Right hindlimb (tissue), 1 donor: ENCODE measurements at regions not wholly inside any gene's neighbourhood (a gene's known extent, or its start where the extent isn't known, plus 50 kb on each side); places are given as distances from the start of the nearest gene placed in this dataset.
"Not testable (repeated sequence)": the region's sequence is repeated elsewhere in the genome, so short reads cannot be mapped to it uniquely, and the experiment has no call there.

Experiments used
- DNase-seq: peaks from one replicate; pipeline ENCODE4 v3.0.0-alpha.2; 2018

DNA sequence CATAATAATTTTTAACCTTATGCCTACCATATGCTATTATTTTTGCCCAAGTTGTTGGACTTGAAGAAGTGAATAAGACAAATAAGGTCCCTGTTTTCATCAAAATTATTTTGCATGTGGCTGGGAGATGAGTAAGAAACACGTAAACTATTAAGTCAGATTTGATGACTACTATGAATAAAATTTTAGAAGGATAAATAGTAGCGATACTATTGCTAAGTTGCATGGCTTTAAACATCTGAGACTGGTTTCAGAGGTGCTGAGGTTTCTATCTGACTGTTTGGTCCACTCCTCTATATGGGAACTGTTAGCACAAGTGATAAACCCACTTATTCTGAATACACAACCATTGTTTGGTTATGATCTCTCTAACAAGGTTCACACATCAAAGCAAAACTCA lies 674.3 kb upstream of the MDGA2 start:
- DNase-seq = no peak

DNA sequence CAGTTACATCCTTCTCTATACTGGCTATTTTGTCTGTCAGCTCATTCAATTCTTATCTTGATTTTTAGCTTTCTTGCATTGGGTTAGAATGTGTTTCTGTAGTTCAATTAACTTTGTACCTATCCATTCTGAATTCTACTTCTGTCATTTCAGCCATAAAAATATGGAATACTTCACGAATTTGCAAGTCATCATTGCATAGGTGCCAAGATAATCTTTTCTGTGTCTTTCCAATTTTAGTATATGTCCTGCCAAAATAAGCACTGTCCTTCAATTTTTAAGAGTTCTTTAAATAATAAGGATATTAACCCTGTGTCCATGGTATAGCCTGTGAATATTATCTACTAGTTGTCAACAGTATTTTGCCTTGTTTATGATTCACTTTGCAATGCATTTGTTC lies 665.7 kb upstream of the MDGA2 start:
- no peak for DNase-seq

DNA sequence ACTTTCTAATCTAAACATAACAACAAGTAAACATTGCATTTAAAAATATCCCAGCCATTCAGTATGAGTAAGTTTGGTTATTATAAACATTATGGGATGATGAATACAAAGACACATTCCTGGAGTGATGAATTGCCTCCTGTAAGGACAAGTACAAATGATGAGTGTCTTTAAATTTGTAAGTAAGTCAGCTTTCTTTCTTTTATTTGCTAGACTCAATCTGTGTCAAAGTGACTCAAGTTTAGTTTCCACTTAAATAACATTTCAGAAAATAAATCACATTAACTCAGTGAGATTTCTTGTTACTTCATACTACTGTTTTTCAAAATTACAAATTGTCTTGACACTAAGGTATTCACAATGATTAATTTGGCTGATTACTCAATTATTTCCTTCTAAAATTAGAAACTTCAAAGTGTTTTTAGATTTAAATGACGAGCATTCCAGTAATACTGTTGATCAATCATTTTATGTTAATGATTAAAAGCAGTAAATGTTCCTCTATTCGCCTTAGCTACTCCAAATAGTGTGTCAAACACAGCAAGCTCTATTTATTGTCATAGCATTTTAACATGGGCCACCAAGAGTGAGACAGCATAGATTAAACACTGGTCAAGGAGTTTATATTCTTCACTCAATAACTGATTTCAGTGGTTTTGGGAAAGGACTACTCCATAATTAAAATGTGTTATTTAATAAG lies 658.0 kb upstream of the MDGA2 start:
- no peak for DNase-seq

DNA sequence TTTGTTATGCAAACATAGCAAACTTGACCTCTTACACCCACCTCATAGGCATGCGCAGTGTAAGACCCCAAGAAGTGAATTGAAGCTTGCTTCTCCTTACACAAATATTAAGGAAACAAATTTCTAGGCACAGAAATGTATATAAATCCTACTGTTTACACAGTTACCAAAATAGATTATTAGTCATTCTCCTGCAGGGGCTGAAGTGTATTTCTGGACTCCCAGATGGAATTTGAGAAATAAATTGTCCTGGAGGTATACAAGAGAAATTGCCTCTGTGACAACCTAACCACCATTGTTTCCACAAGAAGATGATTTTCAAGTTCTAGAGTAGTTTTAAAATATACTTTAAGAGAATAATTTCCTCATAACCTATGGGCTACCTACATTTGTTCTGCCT lies 656.0 kb upstream of the MDGA2 start:
- no peak for DNase-seq

DNA sequence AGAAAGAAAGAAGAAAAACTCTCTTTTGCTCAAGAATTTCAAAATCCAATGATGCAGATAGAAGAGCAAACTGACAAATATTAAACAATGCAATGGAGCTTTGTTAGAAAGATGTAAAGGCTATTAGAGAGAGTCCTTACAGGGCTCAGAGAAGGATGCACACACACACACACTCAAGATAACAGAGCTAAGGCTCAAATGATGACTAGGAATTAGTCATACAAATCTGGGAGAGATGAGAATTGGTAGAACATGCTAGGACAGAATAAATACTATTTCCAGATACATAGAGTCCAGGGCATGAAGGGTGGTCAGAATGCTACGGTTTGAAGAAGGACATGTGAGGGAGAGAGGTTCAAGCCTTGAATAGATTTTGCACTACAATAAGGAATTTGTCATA lies 650.1 kb upstream of the MDGA2 start:
- no peak for DNase-seq

DNA sequence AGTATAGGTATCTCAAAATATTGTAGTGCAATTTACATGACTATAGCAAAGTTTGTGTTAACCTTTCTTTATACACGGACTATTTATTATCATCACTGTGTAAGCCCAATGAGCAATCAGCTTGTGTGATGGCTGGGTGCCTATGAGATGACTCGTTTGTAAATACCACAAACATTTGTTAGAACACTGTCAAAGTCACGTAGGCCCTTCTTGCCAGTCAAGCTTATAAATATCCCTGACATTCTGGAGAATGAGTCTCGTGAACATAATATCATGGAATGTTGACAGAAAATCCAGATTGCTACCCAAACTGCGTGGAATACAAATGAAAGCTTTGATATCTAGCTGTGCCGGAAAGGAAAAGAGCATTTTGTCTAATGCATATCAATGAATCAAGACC lies 648.3 kb upstream of the MDGA2 start:
- no peak for DNase-seq

DNA sequence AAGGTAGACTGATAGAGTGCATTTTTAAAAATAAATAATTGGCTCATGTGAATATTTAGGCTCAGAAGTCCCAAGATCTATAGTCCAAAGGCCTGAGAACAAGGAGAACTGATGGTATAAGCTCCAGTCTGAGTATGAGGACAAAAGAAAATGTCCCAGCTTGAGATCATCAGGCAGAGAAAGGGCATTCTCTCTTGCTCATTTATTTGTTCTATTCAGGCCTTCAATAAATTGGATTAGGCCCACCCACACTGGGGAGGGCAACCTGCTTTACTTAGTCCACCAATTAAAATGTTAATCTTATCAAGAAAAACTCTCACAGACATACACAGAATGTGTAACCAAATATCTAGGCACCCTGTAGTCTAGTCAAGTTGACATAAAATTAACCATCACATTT lies 644.4 kb upstream of the MDGA2 start:
- no peak for DNase-seq

DNA sequence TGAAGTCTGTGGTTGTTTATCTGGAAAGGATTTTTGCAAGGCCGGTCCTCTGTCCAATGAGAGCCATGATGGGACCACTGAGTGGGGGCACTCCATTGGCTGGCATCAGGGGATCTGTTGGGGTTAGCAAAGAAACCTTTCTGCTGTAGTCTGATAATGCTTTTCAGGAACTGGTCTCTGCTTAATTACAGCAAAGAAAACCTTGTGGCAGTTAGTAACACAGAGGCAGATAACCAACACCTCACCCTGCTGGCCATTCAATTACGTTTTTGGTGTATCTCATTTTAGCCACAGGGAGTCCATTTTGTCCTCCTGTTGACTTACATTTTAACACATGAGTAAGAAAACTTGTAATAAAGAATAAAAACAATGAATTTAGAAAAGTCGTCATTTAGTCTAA lies 629.3 kb upstream of the MDGA2 start:
- DNase-seq = no peak

DNA sequence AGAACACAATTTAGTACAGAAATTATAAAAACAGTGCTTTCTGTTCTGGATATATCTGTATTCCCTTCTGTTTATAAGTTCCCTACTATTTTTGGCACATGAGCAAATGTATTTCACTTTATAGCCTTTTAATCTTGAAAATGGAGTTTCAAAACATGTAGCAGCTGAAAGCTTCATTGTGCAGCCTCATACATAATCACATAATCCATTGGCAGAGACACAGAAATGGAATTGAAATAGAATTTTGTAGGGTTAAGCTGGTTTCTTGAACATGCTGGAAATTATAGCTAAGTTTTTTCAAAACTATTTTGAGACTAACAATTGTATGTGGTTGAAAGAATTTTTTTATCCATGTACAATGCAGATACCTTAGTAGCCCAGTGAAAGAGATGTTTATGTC lies 614.3 kb upstream of the MDGA2 start:
- DNase-seq = no peak

DNA sequence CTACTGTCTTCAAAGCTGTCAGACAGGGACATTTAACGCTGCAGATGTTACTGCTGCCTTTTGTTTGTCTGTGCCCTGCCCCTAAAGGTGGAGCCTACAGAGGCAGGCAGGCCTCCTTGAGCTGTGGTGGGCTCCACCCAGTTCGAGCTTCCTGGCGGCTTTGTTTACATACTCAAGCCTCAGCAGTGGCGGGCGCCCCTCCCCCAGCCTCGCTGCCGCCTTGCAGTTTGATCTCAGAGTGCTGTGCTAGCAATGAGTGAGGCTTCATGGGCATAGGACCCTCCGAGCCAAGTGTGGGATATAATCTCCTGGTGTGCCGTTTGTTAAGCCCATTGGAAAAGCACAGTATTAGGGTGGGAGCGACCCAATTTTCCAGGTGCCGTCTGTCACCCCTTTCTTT lies 609.8 kb upstream of the MDGA2 start:
- DNase-seq = not testable (repeated sequence)

DNA sequence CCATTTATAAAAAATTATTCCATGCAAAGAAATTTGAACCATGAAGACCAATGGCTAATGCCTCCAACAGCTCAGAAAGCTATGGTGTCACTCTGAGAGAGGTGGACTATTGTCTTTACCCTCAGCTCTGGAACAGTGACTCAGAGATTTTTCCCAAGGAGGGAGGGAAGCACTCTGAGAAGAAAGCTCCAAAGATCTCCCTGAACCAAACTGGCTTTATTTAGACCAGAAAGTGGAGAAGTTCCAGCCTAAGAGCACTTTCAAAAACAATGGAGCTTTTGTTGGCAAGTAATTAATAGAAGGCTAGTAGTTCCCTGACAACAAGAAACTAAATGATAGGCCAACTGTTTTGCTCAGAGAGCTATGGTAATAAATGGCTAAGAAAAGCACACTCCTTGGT lies 599.9 kb upstream of the MDGA2 start:
- no peak for DNase-seq

DNA sequence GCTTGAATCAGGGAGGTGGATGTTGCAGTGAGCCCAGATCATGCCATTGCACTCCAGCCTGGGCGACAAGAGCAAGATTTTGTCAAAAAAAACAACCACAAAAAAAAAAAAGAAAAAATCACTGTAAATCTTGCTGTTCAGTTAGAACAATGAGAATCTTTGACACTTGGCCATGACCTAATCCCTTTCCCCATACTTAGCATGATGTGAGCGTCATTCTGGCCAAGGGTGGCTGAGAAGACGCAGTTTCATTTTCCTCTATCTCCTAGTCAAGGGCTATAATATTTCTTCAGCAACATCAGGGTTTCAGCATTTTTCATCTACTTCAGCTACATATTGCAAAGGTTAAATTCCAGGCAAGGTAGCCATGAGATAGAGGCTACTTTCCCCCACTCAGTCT lies 599.4 kb upstream of the MDGA2 start:
- no peak for DNase-seq

DNA sequence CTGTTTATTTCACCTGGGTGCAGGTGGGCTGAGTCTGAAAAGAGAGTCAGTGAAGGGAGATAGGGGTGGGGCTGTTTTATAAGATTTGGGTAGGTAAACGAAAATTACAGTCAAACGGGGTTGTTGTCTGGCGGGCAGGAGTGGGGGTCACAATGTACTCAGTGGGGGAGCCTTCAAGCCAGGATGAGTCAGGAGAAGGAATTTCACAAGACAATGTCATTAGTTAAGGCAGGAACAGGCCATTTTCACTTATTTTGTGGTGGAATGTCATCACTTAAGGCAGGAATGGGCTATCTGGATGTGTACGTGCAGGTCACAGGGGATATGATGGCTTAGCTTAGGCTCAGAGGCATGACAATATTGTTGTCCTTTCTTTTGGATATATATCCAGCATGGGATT lies 592.5 kb upstream of the MDGA2 start:
- DNase-seq = not testable (repeated sequence)

DNA sequence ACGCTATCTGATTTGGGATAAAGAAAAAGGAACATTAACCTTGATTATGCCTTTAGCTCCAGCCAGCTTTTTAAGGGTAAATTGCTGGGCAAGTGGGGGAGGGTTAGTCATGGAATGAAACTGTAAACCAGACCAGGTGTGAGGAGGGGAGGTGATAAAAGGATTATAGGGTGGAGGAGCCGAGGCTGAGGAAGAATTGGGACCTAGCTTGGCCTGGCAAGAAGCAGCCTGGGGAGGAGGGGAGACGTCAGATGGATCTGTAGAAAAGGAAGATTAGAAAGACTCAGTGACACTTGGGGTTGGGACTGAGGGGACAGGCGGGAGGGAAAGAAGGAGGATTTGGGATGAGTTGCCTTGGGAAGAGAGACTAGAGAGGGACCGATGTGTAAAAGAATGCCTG lies 590.8 kb upstream of the MDGA2 start:
- not testable (repeated sequence) for DNase-seq

DNA sequence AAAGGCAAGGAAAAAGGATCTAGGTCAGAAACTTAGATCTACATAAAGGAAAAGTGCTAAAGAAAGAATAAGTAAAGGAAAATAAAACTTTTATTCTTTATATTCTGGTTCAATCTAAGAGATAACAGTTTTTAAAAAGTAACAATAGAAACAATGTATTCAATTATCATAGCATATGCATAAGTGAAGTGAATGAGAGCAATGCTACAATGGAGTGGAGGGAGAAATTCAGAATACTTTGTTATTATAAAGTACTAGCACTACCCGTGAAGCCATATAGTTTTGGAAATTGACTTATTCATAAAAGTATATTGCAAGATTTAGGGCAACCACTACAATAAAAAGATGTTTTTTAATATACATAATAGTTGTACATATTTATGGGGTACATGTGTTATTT lies 586.0 kb upstream of the MDGA2 start:
- DNase-seq = no peak

DNA sequence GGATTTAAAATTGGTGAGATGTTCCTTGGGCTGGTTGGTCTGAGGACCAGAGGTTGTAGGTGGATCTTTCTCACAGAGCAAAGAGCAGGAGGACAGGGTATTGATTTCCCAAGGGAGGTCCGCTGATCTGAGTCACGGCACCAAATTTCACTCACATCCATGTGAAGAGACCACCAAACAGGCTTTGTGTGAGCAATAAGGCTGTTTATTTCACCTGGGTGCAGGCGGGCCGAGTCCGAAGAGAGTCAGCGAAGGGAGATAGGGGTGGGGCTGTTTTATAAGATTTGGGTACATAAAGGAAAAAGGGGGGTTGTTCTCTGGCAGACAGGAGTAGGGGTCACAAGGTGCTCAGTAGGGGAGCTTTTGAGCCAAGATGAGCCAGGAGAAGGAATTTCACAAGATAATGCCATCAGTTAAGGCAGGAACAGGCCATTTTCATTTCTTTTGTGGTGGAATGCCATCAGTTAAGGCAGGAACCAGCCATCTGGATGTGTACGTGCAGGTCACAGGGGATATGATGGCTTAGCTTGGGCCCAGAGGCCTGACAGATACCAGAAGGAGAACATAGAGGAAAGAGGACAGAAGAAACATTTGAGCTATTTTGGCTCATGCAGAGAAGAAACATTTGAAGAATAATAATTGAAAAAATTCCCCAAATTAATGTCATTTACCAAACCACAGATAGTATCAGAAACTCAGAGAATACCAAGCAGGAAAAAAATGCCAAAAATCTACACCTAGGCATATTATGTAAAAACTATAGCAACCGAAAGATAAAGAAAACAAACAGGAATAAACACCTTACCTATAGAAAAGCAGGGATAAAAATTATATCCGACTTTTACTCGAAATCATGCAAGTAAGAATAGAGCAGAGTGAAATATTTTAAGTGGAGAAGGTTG lies 585.2 kb upstream of the MDGA2 start:
- not testable (repeated sequence) for DNase-seq

DNA sequence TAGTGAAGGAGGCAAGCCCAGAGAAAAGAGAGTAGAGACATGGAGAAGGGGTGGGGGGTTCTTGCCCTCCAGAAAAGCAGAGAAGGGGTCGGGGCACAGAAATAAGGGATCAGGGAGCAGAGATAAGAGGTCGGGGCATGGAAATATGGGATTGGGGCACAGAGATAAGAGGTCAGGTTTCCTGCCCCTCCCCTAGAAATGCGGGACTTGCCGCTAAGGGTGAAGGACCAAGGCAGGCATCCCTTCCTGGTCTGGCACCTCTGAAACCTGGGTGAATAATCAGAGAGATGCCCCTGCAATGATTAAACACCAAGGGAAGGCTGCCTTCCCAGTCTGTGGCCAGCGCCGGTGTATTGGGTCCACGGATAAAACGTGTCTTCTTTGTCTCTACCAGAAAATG lies 584.5 kb upstream of the MDGA2 start:
- not testable (repeated sequence) for DNase-seq

DNA sequence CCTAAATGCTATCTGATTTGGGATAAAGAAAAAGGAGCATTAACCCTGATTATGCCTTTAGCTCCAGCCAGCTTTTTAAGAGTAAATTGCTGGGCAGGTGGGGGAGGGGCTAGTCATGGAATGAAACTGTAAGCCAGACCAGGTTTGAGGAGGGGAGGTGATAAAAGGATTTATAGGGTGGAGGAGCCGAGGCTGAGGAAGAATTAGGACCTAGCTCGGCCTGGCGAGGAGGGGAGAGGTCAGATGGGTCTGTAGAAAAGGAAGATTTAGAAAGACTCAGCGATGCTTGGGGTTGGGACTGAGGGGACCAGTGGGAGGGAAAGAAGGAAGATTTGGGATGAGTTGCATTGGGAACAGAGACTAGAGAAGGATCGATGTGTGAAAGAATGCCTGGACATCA lies 583.8 kb upstream of the MDGA2 start:
- not testable (repeated sequence) for DNase-seq

DNA sequence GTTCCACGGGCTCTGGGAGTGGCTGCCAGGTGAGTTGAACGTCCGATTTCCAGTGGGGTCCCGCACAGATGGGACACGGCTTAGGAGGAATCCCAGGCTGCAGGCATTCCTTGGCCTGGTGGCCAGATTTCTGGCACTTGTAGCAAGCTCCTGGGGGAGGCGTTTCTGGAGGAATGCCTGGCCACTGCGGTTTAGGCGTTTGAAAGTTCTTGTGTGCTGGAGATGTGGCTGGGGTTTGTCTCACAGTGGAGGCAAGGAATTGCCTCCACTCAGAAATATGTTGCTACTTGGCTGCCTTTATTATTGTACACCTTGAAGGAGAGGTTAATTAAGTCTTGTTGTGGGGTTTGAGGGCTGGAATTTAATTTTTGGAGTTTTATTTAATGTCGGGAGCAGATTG lies 583.3 kb upstream of the MDGA2 start:
- DNase-seq = not testable (repeated sequence)

DNA sequence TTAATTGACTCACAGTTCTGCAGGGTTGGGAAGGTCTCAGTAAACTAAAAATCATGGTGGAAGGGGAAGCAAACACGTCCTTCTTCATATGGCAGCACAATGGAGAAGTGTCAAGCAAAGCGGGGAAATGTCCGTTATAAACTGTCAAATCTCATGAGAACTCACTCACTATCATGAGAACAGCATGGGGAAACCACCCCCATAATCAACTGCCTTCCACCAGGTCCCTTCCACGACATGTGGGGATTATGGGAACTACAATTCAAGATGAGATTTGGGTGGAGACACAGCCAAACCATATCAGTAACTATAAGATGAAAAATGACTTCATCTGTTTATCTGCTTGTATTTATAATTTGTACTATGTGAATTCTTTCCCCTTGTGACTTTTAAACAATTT lies 577.6 kb upstream of the MDGA2 start:
- DNase-seq = no peak

DNA sequence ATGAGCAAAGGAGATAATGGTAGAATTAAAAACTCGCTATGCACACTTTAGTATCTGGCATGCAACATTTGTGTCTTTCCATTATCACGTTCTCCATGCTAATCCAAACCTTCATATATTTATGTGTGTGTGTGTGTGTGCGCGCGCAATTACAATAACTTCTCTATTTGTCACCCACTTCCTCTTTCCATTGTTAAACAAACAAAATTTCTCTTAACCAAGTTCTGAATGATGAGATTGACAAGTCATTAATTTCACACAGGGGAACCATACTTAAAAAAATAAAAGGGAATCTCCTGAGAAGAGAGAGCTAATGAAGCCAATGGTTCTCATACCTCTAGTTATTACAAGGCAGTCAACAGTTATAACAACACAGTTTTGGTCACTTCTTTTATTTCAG lies 575.9 kb upstream of the MDGA2 start:
- no peak for DNase-seq

DNA sequence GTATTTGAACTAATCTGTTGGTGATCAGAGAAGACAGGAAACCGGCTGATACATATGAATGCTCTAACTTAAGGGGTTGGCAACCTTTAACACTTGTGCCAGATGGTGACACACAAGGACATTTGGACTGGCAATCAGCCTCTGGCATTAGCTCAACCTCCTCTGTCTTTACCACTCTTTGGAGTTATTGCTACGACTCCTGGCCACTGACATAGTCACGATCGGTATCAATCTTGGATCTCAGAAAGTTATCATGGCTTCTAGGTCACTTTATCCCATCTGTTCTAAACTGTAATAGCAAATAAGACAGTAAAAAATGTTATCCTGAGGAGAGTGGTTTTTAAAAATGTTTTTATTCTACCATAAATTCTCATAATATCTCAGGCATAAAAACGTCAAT lies 575.2 kb upstream of the MDGA2 start:
- no peak for DNase-seq

DNA sequence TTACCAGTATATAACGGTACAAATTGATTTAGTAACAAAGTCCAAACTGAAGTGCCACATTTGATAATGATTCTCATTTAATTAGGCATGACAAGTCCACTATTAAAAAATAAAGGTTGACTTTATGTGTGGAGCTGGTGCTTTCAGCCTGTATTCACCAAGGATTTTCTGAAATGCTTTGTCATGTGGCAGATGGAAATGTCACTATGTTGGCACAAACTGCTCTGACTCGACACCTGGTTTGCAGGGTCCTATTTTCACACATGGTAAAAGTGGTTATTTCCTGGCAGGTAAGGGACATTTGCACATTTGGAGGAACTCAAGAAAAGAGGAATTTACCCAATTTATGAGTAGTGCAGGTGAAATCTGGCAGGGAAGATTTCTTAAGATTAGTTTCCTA lies 572.6 kb upstream of the MDGA2 start:
- no peak for DNase-seq

DNA sequence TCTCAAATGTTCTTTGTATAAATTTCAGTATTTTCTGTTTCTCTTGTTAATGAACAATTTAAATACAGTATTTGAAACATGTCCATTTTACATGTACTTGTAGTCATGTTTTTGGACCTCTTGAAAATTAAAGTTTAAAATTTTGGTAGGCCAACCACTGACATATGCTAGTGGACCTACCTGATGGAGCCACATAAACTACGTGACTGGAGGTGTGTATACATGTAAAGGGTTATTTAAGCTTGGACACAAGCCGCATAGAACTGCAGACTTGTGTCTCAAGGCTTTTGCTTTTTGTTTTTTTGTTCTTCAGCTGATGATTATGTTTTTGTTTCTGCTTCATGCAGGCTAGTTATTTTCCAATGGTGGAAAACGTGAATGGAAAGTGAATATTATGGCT lies 568.5 kb upstream of the MDGA2 start:
- DNase-seq = no peak

DNA sequence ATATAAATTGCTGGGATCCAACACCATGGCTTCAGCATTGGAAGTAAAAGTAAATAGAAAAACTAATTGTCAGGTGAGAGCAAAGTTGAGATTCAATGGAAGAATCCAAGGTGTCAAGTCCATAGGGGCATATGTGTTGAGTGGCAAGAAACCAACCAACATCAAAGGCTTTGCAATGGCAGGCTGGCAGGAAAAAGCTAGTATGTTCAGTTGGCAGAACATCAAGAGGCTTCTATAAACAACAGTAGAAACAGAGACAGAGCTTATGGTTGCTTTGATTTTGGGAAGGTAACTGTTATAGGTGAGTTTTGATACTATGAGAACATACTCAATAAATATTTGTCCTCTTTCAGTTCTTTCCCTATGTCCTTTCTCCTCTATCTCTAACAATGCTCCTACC lies 553.7 kb upstream of the MDGA2 start:
- no peak for DNase-seq
